ENCODE measurements at regions not wholly inside any gene's neighbourhood (a gene's known extent, or its start where the extent isn't known, plus 50 kb on each side); places are given as distances from the start of the nearest gene placed in this dataset.

GRCh38 chr1:47565676-47566075, 127.8 kb downstream of the FOXD2 start:
- intact Hi-C loops (cut with DNase I, micrococcal nuclease): no loop called here
- ATAC-seq: no peak
- DNase-seq: no peak

GRCh38 chr1:47568763-47569162, 130.9 kb downstream of the FOXD2 start:
- ATAC-seq (no peak), DNase-seq (no peak)
- intact Hi-C loops (cut with DNase I, micrococcal nuclease): no loop called here

GRCh38 chr1:47569261-47569660, 131.4 kb downstream of the FOXD2 start:
- intact Hi-C loops (cut with DNase I, micrococcal nuclease): no loop called here
- no peak for ATAC-seq
- no peak for DNase-seq

- peak; percentile 98 for ATAC-seq
- intact Hi-C loops (cut with DNase I, micrococcal nuclease): no loop called here
- peak; percentile 35 to 64 for DNase-seq
Observed at GRCh38 chr1:47569681-47570470, 132.0 kb downstream of the FOXD2 start.

GRCh38 chr1:47571161-47571560, 133.3 kb downstream of the FOXD2 start:
- ATAC-seq: no peak
- intact Hi-C loops (cut with DNase I, micrococcal nuclease): no loop called here
- no peak for DNase-seq

GRCh38 chr1:47571952-47572351, 134.1 kb downstream of the FOXD2 start:
- ATAC-seq: no peak
- intact Hi-C loops (cut with DNase I, micrococcal nuclease): no loop called here
- DNase-seq: no peak

- ATAC-seq (no peak), DNase-seq (no peak)
- intact Hi-C loops (cut with DNase I, micrococcal nuclease): no loop called here
Observed at GRCh38 chr1:47572731-47573430, 135.0 kb downstream of the FOXD2 start.

- ATAC-seq (no peak), DNase-seq (no peak)
- intact Hi-C loops (cut with DNase I, micrococcal nuclease): no loop called here
Observed at GRCh38 chr1:47574451-47575165, 136.8 kb downstream of the FOXD2 start.

GRCh38 chr1:47575855-47576757, 138.3 kb downstream of the FOXD2 start:
- DNase-seq (no peak), ATAC-seq (no peak)
- intact Hi-C loops (cut with DNase I, micrococcal nuclease): no loop called here

GRCh38 chr1:47576758-47577115, 138.9 kb downstream of the FOXD2 start:
- DNase-seq: no peak
- ATAC-seq: no peak
- intact Hi-C loops (cut with DNase I, micrococcal nuclease): no loop called here

GRCh38 chr1:47577303-47578025, 139.6 kb downstream of the FOXD2 start:
- intact Hi-C loops (cut with DNase I, micrococcal nuclease): no loop called here
- ATAC-seq (no peak), DNase-seq (no peak)

- peak; percentile 83 for ATAC-seq
- DNase-seq: peak in 1 of 2 donors; percentile 42
Observed at GRCh38 chr1:47578026-47578720, 140.3 kb downstream of the FOXD2 start.

GRCh38 chr1:47578721-47579419, 141.0 kb downstream of the FOXD2 start:
- intact Hi-C loops (cut with DNase I, micrococcal nuclease): no loop called here
- DNase-seq (no peak), ATAC-seq (peak; percentile 12)

More at GRCh38 chr1:47578026-47578720, 140.3 kb downstream of the FOXD2 start:
- intact Hi-C loops (cut with DNase I, micrococcal nuclease): no loop called here

- no peak for DNase-seq
Observed at GRCh38 chr1:47579809-47580208, 142.0 kb downstream of the FOXD2 start.

GRCh38 chr1:47580451-47580995, 142.7 kb downstream of the FOXD2 start:
- DNase-seq (no peak), ATAC-seq (no peak)
- intact Hi-C loops (cut with DNase I, micrococcal nuclease): no loop called here

More at GRCh38 chr1:47579809-47580208, 142.0 kb downstream of the FOXD2 start:
- no peak for ATAC-seq
- intact Hi-C loops (cut with DNase I, micrococcal nuclease): no loop called here

- ATAC-seq (no peak), DNase-seq (no peak)
- intact Hi-C loops (cut with DNase I, micrococcal nuclease): no loop called here
Observed at GRCh38 chr1:47582891-47583608, 145.2 kb downstream of the FOXD2 start.
